ENCODE measurements at regions not wholly inside any gene's neighbourhood (a gene's known extent, or its start where the extent isn't known, plus 50 kb on each side); places are given as distances from the start of the nearest gene placed in this dataset.
"Not testable (repeated sequence)": the region's sequence is repeated elsewhere in the genome, so short reads cannot be mapped to it uniquely, and the experiment has no call there.

- intact Hi-C loops (cut with DNase I; ENCODE audit: low total_unique reads), result no loop called here
- TF ChIP-seq POLR2A (IDR thresholded peaks at IDR 0.05) (no peak), CTCF (IDR thresholded peaks at IDR 0.05) (no peak)
- H3K4me3 ChIP-seq (ENCODE audit: low read depth, poor library complexity, severe bottlenecking), result no peak overlapping the region
- DNase-seq (ENCODE audit: low spot score in 2 of 2), result no peak
Observed at GRCh38 chr11:39661890-39662289, 1797.6 kb downstream of the LRRC4C start.

- DNase-seq (ENCODE audit: low spot score in 2 of 2), result peak in 1 of 2 donors; percentile 72
- intact Hi-C loops (cut with DNase I; ENCODE audit: low total_unique reads), result no loop called here
- 79 to 82% methylated on average over 22 to 23 of the region's 24 CpGs for WGBS, 2 donors
- no peak for TF ChIP-seq CTCF (IDR thresholded peaks at IDR 0.05)
- TF ChIP-seq POLR2A (IDR thresholded peaks at IDR 0.05), result no peak
- H3K4me3 ChIP-seq (ENCODE audit: low read depth, poor library complexity, severe bottlenecking), result no peak overlapping the region
Observed at GRCh38 chr11:39651857-39652461, 1807.5 kb downstream of the LRRC4C start.

- WGBS, 2 donors, result 69 to 72% methylated on average over 4 of the region's 4 CpGs
- intact Hi-C loops (cut with DNase I; ENCODE audit: low total_unique reads), result no loop called here
- no peak for DNase-seq (ENCODE audit: low spot score in 2 of 2)
Observed at GRCh38 chr11:39641751-39642150, 1817.7 kb downstream of the LRRC4C start.

GRCh38 chr11:39630365-39630764, 1829.1 kb downstream of the LRRC4C start:
- DNase-seq (ENCODE audit: low spot score in 2 of 2), result no peak
- 57 to 61% methylated on average over 2 of the region's 2 CpGs for whole genome bisulfite sequencing, 2 donors
- intact Hi-C loops (cut with DNase I; ENCODE audit: low total_unique reads), result no loop called here
- H3K4me3 ChIP-seq (ENCODE audit: low read depth, poor library complexity, severe bottlenecking), result no peak overlapping the region
- TF ChIP-seq POLR2A (IDR thresholded peaks at IDR 0.05), result no peak
- no peak for TF ChIP-seq CTCF (IDR thresholded peaks at IDR 0.05)

More at GRCh38 chr11:39641751-39642150, 1817.7 kb downstream of the LRRC4C start:
- TF ChIP-seq CTCF (IDR thresholded peaks at IDR 0.05) (no peak), POLR2A (IDR thresholded peaks at IDR 0.05) (no peak)
- H3K4me3 ChIP-seq (ENCODE audit: low read depth, poor library complexity, severe bottlenecking), result no peak overlapping the region

GRCh38 chr11:39628311-39628710, 1831.1 kb downstream of the LRRC4C start:
- DNase-seq (ENCODE audit: low spot score in 2 of 2), result no peak
- H3K4me3 ChIP-seq (ENCODE audit: low read depth, poor library complexity, severe bottlenecking), result no peak overlapping the region
- WGBS, 2 donors, result 79% methylated on average over 2 of the region's 2 CpGs
- TF ChIP-seq POLR2A (IDR thresholded peaks at IDR 0.05) (no peak), CTCF (IDR thresholded peaks at IDR 0.05) (no peak)
- intact Hi-C loops (cut with DNase I; ENCODE audit: low total_unique reads), result no loop called here

- H3K4me3 ChIP-seq (ENCODE audit: low read depth, poor library complexity, severe bottlenecking); DNase-seq (ENCODE audit: low spot score in 2 of 2); intact Hi-C loops (cut with DNase I; ENCODE audit: low total_unique reads): not testable (repeated sequence)
- 77 to 83% methylated on average over 1 to 2 of the region's 3 CpGs for WGBS, 2 donors
Observed at GRCh38 chr11:39620309-39620708, 1839.1 kb downstream of the LRRC4C start.

All from lower leg skin (tissue), 4 donors.